Tibial nerve (tissue), 4 donors: ENCODE measurements at regions not wholly inside any gene's neighbourhood (a gene's known extent, or its start where the extent isn't known, plus 50 kb on each side); places are given as distances from the start of the nearest gene placed in this dataset.

Experiments
- DNase-seq, 2 donors: peaks; one replicate each; pipeline ENCODE4 v3.0.0-alpha.2; 2019; ENCODE audit warnings: low spot score in 2 of 2
- H3K27ac ChIP-seq, 4 donors: fragments of 200-600 bp; sonication (generic) in 3 of 4; one replicate each; pipeline ENCODE4 v1.5.1; 2017 to 2019; ENCODE audit warnings: mild to moderate bottlenecking in 1 of 4
- H3K27me3 ChIP-seq, 2 donors: fragments of 200-600 bp; sonication (generic) in 1 of 2; one replicate each; pipeline versions ENCODE4 v1.5.1 to v1.6.0; 2017 to 2019
- H3K36me3 ChIP-seq, 3 donors: fragments of 200-600 bp; sonication (generic); one replicate each; pipeline ENCODE4 v1.5.1; 2018 to 2019
- H3K4me1 ChIP-seq, 4 donors: fragments of 200-600 bp; sonication (generic) in 3 of 4; one replicate each; pipeline ENCODE4 v1.5.1; 2017 to 2019
- H3K4me3 ChIP-seq, 4 donors: fragments of 200-600 bp; sonication (generic) in 3 of 4; one replicate each; pipeline ENCODE4 v1.5.1; 2017 to 2019; ENCODE audit warnings: mild to moderate bottlenecking in 1 of 4, moderate library complexity in 1 of 4
- H3K9me3 ChIP-seq, 4 donors: fragments of 200-600 bp; sonication (generic) in 3 of 4; one replicate each; pipeline ENCODE4 v1.5.1; 2017 to 2019
- CTCF ChIP-seq, 5 experiments: fragments of 200-600 bp in 3 of 5; fragments of 450-650 bp in 2 of 5; sonication (generic) in 3 of 5; IDR thresholded peaks; one replicate each; pipeline ENCODE4 v1.5.1; 2016 to 2019; ENCODE audit warnings: antibody characterized with exemption in 5 of 5, mild to moderate bottlenecking in 3 of 5, moderate library complexity in 2 of 5
- EP300 ChIP-seq, 2 donors: sonication (generic); formaldehyde crosslinking; IDR thresholded peaks; one replicate each; pipeline ENCODE4 v1.6.1; 2017; ENCODE audit warnings: antibody characterized with exemption in 2 of 2, mild to moderate bottlenecking in 1 of 2
- POLR2A ChIP-seq, 2 donors: fragments of 450-650 bp; IDR thresholded peaks; one replicate each; pipeline ENCODE4 v1.6.1; 2017; ENCODE audit warnings: antibody characterized with exemption in 2 of 2, mild to moderate bottlenecking in 2 of 2, moderate library complexity in 2 of 2
- WGBS, 2 donors: methylation state at CpG; one replicate each; pipeline ENCODE4 v1.1.5; 2018; 5-methylcytosine and 5-hydroxymethylcytosine counted together

- no peaks in the 10 kb centered on the region for H3K9me3 ChIP-seq
- H3K4me3 ChIP-seq = no peak overlapping the region
- H3K36me3 ChIP-seq = no peaks in the 10 kb centered on the region
- H3K4me1 ChIP-seq = no peaks in the 10 kb centered on the region
- no peaks in the 10 kb centered on the region for H3K27me3 ChIP-seq
- 93 to 100% methylated on average over 5 of the region's 5 CpGs for WGBS, 2 donors
- no peak overlapping the region for H3K27ac ChIP-seq
- TF ChIP-seq CTCF (IDR thresholded peaks at IDR 0.05) (no peak), POLR2A (IDR thresholded peaks at IDR 0.05) (no peak), EP300 (IDR thresholded peaks at IDR 0.05) (no peak)
- no peak for DNase-seq
These were observed 368.6 kb downstream of the CDH26 start for GRCh38 chr20:60326821-60327220.

GRCh38 chr20:60327971-60328660 is 369.9 kb downstream of the CDH26 start:
- 83 to 95% methylated on average over 4 of the region's 4 CpGs for WGBS, 2 donors
- no peak for TF ChIP-seq EP300 (IDR thresholded peaks at IDR 0.05)
- no peak for TF ChIP-seq CTCF (IDR thresholded peaks at IDR 0.05)
- TF ChIP-seq POLR2A (IDR thresholded peaks at IDR 0.05) = no peak
- no peak overlapping the region for H3K4me3 ChIP-seq
- H3K36me3 ChIP-seq = no peaks in the 10 kb centered on the region
- H3K27me3 ChIP-seq = no peaks in the 10 kb centered on the region
- H3K27ac ChIP-seq = no peak overlapping the region
- H3K4me1 ChIP-seq = peaks cover 0 to 5% (median 0%) of the 10 kb centered on the region in 4 donors
- H3K9me3 ChIP-seq = no peaks in the 10 kb centered on the region
- DNase-seq = no peak

GRCh38 chr20:60330461-60330860 is 372.2 kb downstream of the CDH26 start:
- TF ChIP-seq EP300 (IDR thresholded peaks at IDR 0.05) (no peak), POLR2A (IDR thresholded peaks at IDR 0.05) (no peak), CTCF (IDR thresholded peaks at IDR 0.05) (no peak)
- 60 to 68% methylated on average over 3 of the region's 3 CpGs for WGBS, 2 donors
- no peaks in the 10 kb centered on the region for H3K9me3 ChIP-seq
- no peak overlapping the region for H3K4me3 ChIP-seq
- H3K4me1 ChIP-seq = peaks cover 0 to 5% (median 0%) of the 10 kb centered on the region in 4 donors
- no peaks in the 10 kb centered on the region for H3K27me3 ChIP-seq
- DNase-seq = no peak
- H3K27ac ChIP-seq = no peak overlapping the region
- H3K36me3 ChIP-seq = no peaks in the 10 kb centered on the region

- 65% methylated on average over 11 of the region's 11 CpGs for WGBS, 2 donors
- H3K27me3 ChIP-seq = no peaks in the 10 kb centered on the region
These were observed 373.6 kb downstream of the CDH26 start for GRCh38 chr20:60331688-60332300.

More at GRCh38 chr20:60331688-60332300, 373.6 kb downstream of the CDH26 start:
- Histone ChIP-seq H3K4me3 (no peak overlapping the region), H3K27ac (peak overlapping the region in 1 of 4 donors; percentile 45), H3K4me1 (peaks cover 0 to 5% (median 0%) of the 10 kb centered on the region in 4 donors), H3K9me3 (no peaks in the 10 kb centered on the region), H3K36me3 (no peaks in the 10 kb centered on the region)
- DNase-seq = no peak
- TF ChIP-seq EP300 (IDR thresholded peaks at IDR 0.05) = no peak
- TF ChIP-seq CTCF (IDR thresholded peaks at IDR 0.05) = no peak
- no peak for TF ChIP-seq POLR2A (IDR thresholded peaks at IDR 0.05)
